ENCODE measurements at regions not wholly inside any gene's neighbourhood (a gene's known extent, or its start where the extent isn't known, plus 50 kb on each side); places are given as distances from the start of the nearest gene placed in this dataset.

GRCh38 chr10:36075196-36075595 lies 433.1 kb upstream of the FZD8 start:
- TF ChIP-seq CTCF (IDR thresholded peaks at IDR 0.05; ENCODE audit: low read length) (no peak), EZH2 (optimal IDR thresholded peaks at IDR 0.05; ENCODE audit: low read depth, low read length) (no peak)

Data from MM.1S (cell line).